Caki2 (cell line): ENCODE measurements at regions not wholly inside any gene's neighbourhood (a gene's known extent, or its start where the extent isn't known, plus 50 kb on each side); places are given as distances from the start of the nearest gene placed in this dataset.

Experiments
- DNase-seq: peaks from one replicate; pipeline ENCODE4 v3.0.0-alpha.2; 2015; ENCODE audit warnings: low read depth
- in situ Hi-C: cut with HindIII; loops from 2 replicates; pipeline ENCODE4 v1.10.0; 2016; ENCODE audit warnings: low sequenced_read_pairs, low pct_unique_long_range_greater_than_20kb, mixed read lengths

GRCh38 chr2:203585516-203585915, 50.4 kb upstream of the RAPH1 start:
- in situ Hi-C loops = no loop called here

GRCh38 chr2:203586206-203586605, 51.1 kb upstream of the RAPH1 start:
- in situ Hi-C loops = no loop called here
- DNase-seq = no peak

More at GRCh38 chr2:203585516-203585915, 50.4 kb upstream of the RAPH1 start:
- no peak for DNase-seq

- in situ Hi-C loops = no loop called here
- DNase-seq = no peak
These were observed 51.6 kb upstream of the RAPH1 start for GRCh38 chr2:203586696-203587095.

GRCh38 chr2:203590496-203590895, 55.4 kb upstream of the RAPH1 start:
- no peak for DNase-seq
- in situ Hi-C loops = no loop called here

- no peak for DNase-seq
- in situ Hi-C loops = no loop called here
These were observed 56.5 kb upstream of the RAPH1 start for GRCh38 chr2:203591642-203592041.

- in situ Hi-C loops = no loop called here
- DNase-seq = no peak
These were observed 57.4 kb upstream of the RAPH1 start for GRCh38 chr2:203592470-203592869.

- DNase-seq = no peak
- in situ Hi-C loops = no loop called here
These were observed 59.4 kb upstream of the RAPH1 start for GRCh38 chr2:203594541-203594940.

GRCh38 chr2:203596183-203596582, 61.1 kb upstream of the RAPH1 start:
- no peak for DNase-seq
- in situ Hi-C loops = no loop called here

GRCh38 chr2:203599509-203599908, 64.4 kb upstream of the RAPH1 start:
- in situ Hi-C loops = no loop called here

GRCh38 chr2:203600286-203600685, 65.2 kb upstream of the RAPH1 start:
- DNase-seq = no peak
- in situ Hi-C loops = no loop called here

More at GRCh38 chr2:203599509-203599908, 64.4 kb upstream of the RAPH1 start:
- DNase-seq = no peak

GRCh38 chr2:203603456-203604389, 68.6 kb upstream of the RAPH1 start:
- DNase-seq = no peak
- in situ Hi-C loops = no loop called here

GRCh38 chr2:203605302-203605701, 70.2 kb upstream of the RAPH1 start:
- no peak for DNase-seq
- in situ Hi-C loops = no loop called here

GRCh38 chr2:203606051-203606450, 71.0 kb upstream of the RAPH1 start:
- in situ Hi-C loops = no loop called here
- no peak for DNase-seq

- in situ Hi-C loops = no loop called here
- DNase-seq = no peak
These were observed 75.5 kb upstream of the RAPH1 start for GRCh38 chr2:203610558-203610957.

- in situ Hi-C loops = no loop called here
- no peak for DNase-seq
These were observed 77.1 kb upstream of the RAPH1 start for GRCh38 chr2:203612246-203612645.

- no peak for DNase-seq
- in situ Hi-C loops = no loop called here
These were observed 84.3 kb upstream of the RAPH1 start for GRCh38 chr2:203619267-203619878.

GRCh38 chr2:203621981-203622515, 84.4 kb upstream of the CD28 start:
- in situ Hi-C loops = no loop called here
- no peak for DNase-seq

GRCh38 chr2:203623096-203623495, 83.3 kb upstream of the CD28 start:
- in situ Hi-C loops = no loop called here
- no peak for DNase-seq

- in situ Hi-C loops = no loop called here
- DNase-seq = peak; percentile 2
These were observed 82.8 kb upstream of the CD28 start for GRCh38 chr2:203623661-203624060.
